ENCODE measurements at regions not wholly inside any gene's neighbourhood (a gene's known extent, or its start where the extent isn't known, plus 50 kb on each side); places are given as distances from the start of the nearest gene placed in this dataset.

DNA sequence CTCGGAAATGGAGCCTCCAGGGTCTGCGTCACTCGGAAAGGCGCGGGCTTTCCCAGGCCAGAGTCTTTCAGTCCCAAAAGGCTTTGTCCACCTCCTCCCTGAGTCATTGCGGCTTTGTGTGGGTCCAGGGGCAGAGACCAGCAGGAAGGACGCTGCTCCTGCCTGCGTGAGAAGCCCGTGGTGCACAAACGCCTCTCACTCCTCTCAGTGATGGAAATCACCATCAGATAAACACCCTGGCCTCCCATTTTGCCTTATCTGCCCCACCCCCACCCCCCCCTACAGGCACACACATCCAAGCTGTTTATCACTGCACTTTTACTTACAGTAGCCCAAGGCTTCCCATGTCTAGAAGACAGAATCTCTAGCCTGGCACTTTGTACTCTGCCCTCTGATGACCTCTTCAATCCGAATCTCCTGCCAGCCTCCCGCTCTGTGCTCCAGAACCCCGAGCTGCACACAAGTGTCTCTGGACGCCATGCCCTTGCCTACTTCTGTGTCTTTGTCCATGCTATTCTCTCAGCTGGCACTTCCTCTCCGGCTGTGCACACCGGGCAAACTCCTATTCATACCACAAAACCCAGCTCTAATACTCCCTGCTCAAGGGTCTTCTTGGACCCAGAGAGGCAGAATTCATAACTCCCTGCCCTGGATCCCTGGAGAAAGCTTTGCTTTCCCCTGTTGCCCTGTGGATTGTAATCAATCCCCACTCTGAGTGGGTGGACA, 954.6 kb downstream of the TBC1D22A start:
- DNase-seq (ENCODE audit: low spot score): no peak

DNA sequence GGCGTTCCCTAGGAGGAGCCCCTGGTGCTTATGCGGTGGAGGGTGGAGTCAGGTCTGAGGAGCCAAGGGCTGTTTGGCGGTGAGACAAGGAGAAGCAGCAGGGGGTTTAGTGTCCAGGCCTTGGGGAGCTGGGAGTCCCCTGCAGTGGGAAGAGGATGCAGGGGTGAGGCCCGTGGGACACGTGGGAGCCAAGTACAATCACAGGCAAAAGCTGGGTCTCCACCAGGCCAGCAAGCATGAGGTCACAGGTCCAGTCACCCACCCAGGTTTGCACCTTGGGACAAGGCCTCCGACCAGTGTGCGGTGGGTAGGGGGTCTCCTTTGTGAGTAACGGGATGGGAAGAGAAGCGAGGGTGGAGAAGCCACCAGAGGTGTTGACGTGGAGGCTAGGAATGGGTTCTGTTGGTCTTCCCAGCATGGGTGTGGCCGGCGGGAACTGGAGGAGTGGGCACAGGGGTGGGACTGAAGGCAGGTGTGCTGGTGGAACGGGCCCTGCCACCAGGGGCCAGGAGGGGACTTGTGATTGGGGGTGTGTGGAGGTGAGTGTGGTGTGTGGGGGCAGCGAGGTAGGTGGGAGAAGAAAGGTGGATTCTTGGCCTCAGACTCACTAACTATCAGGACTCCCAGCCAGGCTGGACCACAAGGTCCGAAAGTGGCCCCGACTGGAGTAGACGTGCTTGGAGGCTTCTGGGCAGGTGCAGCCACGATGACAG, 953.6 kb downstream of the TBC1D22A start:
- DNase-seq (ENCODE audit: low spot score): no peak

DNA sequence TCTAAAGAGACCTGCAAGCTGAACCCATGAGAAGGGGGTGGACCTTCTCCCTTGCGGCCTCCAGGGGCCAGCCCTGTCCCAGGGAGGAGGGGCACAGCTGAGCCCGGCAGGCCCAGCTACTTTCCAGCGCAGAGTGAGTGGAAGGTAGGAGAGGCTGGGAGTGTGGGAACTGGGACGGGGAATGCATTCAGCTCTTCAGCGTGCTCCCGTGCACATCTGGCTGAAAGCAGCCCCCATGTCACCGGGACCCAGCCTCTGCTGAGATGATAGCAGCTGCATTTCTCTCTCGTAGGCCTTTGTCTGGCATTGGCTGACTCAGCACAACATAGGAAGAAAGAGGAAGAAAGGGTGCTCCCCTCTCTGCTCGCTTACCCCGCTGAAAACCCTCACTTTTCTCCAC, 951.5 kb downstream of the TBC1D22A start:
- DNase-seq (ENCODE audit: low spot score): no peak

DNA sequence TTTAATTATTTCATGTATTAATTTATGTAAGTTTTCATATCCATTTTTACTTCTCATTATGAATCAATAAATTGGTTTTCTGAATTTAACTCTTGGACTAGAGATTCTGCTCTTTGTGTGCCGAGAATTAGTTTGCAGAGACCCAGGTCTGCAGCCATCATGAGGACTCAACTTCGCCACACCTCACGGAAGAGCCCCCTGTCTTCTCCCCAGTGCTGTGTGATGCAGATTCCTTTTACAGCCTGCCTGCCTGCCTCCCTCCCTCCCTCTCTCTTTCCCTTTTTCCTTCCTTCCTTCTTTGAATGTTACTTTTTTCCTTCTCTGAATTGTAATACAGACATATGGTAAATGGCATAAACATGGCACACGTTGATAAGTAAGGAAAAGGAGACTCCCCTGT, 947.7 kb downstream of the TBC1D22A start:
- no peak for DNase-seq (ENCODE audit: low spot score)

DNA sequence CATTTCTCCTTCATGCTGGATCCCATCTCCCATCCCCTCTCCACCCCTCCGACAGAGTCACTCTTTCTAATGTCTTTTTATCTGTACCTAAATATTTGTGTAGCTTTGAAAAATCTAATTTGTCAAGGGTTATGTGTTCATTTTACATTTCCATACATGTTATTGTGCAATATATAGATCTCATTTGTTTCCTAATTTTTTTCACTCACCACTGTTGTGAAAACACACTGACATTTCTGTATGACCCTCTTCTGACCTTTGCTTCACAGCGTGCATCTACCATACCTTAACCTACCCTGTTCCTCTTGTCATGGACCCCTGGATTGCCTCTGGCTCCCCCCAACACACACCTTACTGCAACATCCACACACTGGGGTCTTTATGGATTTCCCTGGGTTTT, 942.9 kb downstream of the TBC1D22A start:
- no peak for DNase-seq (ENCODE audit: low spot score)

DNA sequence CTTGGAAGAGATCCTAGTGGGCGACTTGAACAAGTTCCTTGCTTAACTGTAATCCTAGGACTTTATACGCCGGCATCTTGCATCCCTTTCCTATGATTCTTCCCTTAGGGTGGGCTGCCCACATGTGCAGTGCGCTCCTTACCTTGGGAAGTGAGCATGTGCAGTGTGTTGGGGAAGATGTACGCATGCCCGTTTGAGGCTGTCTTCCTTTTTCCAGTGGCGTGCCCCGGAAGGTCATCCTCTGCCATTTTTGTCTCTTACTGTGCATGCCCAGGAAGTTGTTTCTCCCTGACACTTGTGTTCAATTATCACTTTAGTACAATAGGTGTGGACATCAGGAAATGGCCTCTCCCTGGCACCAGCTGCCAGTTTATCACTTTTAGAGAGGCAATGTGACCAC, 936.5 kb downstream of the TBC1D22A start:
- no peak for DNase-seq (ENCODE audit: low spot score)

DNA sequence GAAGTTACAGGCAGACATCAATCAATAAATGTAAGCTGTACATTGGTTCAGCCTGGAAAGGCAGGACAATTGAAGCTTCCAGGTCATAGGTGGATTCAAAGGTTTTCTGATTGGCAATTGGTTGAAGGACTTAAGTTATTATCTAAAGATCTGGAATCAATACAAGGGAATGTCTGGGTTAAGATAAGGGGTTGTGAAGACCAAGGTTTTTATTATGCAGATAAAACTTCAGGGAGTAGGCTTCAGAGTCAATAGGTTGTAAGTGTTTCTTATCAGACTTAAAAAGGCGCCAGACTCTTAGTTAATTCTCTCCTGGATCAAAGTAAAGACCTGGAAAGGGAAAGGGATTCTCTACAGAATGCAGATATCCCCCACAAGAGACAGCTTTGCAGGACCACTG, 935.4 kb downstream of the TBC1D22A start:
- no peak for DNase-seq (ENCODE audit: low spot score)

DNA sequence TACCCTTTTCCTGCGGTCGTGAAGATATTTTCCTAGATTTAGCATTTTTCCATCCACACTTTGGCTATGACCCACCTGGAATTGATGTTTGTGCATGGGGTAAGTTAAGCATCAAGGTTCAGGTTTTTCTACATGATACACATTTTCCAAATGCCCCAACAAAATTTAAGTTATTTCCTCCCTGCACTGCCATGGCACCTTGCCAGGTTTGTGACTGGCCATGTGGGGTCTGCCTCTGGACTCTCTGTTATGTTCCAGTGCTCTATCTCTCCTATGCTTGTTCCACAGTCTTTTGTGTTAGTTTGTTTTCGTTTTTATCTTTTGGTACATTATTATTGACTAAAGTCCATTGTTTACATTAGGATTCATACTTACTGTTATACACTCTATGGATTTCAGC, 934.3 kb downstream of the TBC1D22A start:
- DNase-seq (ENCODE audit: low spot score): no peak

DNA sequence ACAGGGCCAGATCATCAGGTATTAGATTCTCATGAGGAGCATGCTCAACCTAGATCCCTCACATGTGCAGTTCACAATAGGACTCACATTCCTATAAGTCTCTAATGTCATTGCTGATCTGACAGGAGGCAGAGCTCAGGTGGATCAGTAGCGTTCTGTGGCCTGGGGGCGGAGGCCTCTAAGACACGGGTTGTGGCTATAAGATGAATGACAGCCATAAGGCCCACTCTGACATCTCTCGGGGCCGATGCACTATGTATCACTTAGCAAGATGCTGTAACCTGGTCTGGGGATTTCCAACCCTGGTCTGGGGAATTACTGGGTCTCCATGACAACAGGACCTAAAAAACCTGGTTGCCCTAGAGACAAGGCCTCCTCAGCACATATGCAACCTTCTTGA, 932.7 kb downstream of the TBC1D22A start:
- DNase-seq (ENCODE audit: low spot score): no peak

DNA sequence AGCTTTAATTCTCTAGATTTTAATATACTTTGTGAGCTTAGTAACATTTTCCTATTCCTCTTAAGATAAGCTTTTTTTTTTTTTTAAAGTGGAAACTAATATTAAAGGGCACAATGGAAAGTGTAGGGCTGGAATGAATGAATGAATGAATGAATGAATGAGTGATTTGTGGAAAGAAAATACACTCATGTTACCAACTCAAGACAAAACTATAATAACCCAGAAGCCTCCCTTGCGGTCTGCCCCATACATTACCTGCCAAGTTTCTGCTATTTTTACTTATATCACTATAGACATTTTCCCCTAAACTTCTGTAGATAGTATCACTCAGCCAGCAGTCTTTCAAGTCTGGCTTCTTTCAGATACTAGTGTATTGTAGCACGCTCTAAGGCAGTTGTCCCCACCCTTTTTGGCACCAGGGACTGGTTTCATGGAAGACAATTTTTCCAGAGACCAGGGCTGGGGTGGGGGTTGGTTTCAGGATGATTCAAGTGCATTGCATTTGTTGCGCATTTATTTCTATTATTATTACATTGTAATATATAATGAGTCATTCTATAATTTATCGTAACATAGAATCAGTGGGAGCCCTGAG, 932.2 kb downstream of the TBC1D22A start:
- DNase-seq (ENCODE audit: low spot score): no peak

DNA sequence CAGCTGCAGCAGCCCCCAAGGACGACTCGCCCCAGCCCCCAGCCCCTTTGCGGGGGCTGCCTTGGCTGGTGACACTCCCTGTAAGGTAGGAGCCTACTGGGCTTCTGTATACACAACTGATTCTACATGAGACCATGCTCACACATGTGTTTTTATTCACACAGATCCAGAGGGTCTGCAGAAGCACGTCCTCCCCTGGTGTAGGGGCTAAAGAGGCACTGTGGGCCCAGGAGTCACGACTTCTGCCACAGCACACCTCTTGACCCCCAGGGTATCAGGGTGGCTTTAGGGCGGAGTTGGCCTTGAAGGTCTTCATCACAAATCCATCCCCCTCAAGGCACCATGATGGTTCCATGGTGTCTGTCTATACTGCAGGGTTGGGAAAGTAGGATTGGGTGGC, 931.2 kb downstream of the TBC1D22A start:
- DNase-seq (ENCODE audit: low spot score): no peak

DNA sequence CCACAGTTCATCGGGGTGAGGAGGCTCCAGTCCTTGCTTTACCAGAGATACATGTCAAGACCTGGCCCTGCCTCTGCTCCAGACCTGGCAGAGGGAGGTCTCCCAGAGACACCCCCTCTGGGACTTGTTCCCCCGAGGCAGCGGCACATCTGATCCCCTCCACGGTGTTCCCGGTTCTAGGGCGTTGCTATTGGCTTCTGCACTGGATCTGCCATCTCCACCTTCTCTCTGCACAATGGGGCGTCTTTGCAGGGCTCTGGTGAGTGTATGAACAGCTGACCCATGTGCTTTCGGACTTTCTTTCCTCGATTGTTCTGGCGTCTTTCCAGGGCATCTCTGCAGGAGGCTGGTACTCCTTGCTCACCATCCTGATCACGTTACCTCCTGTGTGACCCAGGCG, 930.4 kb downstream of the TBC1D22A start:
- no peak for DNase-seq (ENCODE audit: low spot score)

DNA sequence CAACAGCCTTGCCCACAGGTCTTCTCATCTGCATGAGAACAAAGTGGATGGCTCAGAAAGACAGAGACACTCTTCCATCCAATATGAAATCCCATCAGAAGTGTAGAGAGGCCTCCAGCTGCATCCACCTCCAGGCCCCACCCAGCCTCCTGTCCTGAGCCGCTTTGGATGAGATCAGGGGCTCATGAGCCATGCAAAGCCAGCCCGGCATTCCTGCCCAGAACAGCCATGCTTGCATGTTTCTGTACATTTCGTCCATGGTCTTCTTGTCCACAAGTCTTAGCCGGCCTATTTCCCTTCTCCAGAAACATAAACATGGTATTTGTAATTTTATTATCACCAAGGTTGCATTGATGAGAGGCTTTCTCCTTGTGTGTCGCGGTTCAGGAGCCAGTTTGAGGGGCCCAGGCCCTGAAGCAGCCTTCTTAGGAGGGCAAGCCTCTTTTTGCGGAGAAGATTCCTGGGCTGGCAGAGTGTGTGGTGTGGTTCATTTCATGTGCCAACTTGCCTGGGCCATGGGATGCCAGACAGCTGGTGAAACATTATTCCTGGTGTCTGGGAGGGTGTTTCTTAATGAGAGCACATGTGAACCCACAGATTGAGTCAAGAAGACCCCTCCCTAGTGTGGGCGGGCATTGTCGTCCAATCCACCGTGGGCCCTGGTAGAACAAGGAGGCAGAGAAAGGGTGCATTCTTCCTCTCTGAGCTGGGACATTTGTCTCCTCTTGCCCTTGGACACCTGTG, 928.9 kb downstream of the TBC1D22A start:
- no peak for DNase-seq (ENCODE audit: low spot score)

DNA sequence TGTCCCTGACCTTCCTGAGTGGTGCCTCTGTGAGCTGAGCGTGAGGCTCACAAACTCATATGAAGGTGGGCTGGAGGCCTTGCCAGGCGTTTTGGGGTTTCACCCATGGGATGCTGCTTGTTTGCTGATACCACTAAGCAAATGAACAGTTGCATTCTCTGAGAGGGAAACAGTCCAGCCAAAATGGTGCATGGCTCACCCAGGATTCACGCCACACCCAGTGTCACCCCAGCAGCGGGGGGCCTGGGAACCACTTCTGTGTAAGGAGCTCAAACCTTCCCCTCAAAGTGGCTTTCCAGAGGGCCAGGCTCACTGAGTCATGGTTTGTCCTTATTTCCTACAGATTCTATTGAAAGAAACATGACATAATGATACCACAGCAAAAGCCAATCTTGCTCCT, 928.1 kb downstream of the TBC1D22A start:
- no peak for DNase-seq (ENCODE audit: low spot score)

DNA sequence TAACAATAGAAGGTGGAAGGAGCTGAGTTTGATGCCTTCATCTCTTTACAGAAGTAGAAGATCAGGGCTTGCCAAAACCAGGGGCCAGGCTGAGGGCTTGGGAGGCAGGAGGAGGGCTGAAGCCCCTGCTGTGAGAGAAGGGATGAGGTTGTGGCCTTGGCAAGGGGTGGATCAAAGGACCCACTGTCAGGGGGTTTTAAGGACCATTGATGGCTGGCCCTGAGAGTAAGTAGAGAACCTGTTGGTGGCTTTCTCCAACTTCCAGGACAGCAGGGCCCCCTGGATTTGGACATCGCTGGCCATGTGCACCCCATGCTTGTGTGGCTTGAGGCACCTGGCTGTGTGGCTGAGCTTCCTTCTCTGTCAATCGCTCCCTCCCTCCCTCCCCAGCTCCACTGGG, 927.7 kb downstream of the TBC1D22A start:
- DNase-seq (ENCODE audit: low spot score): no peak

DNA sequence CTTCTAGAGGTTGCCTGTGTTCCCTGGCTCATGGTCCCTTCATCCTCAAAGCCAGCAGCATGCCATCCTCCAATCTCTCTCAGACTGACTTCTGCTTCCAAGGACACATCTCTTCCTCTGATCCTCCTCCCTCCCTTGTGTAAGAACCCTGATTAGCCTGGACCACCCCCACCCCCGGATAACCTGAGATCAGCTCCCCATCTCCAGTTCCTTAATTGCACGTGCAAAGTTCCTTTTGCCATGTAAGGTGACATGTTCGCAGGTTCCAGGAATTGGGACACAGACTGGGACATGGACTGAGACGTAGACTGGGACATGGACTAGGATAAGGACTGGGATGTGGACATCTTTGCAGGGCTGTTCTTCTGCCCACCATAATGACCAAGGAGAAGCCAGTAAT, 925.3 kb downstream of the TBC1D22A start:
- DNase-seq (ENCODE audit: low spot score): no peak

DNA sequence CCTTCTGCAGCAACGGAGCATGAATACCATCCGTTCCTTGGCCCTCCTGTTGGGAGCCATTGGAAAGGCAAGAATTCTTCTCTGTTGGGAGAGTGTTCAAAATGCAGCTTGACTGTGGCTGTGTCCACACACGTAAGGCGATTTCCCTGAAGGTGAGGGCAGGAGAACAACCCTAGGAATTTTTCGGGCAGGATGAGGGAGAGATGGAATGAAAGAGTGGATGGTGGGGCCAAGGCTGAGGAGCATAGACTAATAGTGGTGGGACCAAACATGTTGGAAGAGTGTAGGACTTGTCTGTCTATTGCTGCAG, 924.9 kb downstream of the TBC1D22A start:
- no peak for DNase-seq (ENCODE audit: low spot score)

DNA sequence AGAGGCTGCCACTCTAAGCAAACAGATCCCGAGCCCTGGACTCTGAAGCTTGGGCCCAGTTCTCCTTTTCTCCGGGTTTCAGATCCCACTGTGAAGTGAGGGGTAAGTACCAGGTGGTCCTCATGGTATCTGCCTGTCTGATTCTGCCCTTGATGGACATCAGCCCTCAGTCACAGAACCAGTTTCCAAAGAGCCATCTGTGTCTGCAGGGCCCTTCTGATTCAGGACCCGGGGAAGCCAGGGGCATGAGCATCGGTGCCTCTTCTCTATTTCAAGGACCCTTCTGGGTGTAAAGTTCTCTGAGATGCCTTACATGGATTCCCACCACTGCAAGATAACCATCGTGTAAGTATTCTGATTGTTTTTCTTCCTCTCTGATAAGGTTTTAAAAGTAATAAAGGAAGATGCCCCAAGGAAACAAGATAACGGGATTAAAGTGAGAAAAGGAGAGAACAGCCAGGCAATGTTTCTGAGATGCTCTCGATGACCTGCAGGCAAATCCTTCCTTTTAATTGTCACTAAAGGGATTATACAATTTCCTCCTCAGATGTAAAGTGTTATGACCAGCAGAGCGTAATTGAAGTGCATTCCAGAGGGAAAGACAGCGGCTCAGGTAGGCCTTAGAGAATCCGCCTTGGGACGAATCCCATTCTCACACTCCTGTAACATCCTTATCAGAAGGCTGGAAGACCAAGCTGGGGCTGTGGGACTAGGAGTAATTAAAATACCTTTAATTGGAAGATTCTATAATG, 924.3 kb downstream of the TBC1D22A start:
- DNase-seq (ENCODE audit: low spot score): no peak

DNA sequence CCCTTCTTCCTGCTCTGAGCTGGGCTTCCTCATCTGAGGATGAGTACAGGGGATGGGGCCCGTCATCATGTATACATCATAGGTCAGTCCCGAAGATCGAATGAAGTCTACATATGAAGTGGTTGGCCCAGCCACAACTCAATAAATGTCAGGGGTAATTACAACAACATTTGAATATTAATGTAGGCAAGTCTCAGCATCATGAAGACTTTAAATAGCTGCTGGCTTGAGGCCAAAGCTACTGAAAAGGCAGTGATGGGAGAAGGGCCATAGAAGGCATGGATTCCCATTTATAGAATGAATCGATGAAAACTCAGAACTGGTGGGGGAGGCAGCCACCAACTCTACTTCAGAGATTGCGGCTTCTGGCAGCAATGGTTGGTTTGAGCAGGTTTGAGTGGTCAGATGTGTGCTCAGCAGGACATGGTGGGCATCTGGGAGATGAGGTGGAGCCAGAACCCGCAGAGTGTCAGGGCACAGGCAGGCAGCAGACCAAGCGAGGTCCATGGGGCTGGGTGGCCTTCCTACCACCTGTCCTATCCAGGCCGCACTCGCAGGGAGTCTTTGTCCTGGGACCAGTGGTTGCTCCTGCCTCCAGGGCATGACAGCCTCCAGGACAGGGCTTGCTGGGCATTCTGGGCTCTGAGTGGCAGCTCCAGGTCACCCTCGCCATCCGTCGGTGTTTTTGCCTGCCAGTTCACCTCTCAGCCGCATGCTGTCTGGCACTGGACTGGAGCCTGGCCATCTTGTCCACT, 919.1 kb downstream of the TBC1D22A start:
- DNase-seq (ENCODE audit: low spot score): no peak

DNA sequence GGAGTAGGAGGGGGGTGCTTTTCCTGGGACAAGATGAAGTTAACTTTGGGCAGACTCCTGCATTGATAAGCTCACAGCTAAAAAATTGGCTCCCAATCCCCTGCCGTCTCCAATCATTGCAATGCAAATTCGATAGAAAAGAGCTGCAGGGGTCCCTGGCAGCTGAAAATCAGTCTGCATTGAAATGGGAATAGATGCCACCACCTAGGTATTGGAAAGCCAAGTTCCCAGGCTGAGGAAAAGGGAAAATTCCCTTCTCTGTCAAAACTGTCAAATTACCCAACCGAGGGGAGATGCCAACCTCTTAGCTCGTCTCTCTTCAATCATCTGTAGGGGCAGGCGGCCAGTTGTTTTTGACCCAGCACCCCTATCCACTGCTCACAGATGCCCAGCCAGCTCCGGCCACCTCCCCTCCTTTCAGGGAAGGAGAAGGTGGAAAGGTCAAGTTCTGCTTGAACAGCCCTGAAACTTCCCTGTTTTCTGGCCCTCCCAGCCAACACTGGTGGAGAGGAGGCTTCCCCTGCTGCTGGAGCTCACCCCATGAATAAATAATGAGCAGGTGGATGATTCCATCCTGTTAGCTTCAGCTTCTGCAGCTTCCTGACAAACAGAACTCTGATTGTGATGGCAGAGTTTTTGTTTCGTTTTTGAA, 916.3 kb downstream of the TBC1D22A start:
- DNase-seq (ENCODE audit: low spot score): no peak

DNA sequence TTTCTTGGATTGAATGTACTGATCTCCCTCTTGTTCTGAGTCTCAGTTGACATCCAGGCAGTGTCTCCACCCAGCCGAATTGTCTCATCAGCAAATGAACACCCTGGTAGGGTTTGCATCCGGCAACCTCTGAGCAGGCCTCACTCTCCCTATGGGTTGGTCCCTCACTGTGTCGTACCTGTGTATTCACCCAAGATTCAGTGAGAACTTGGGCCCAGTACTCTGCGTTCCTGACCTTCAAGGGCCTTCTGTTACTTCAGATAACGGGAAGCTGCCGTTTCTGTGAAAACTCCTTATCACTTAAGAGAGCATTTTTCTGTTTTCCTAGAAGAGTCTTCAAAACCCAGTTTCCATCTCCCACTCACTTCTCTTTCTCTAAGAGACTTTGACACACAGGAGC, 915.6 kb downstream of the TBC1D22A start:
- no peak for DNase-seq (ENCODE audit: low spot score)

Data from AG08395 (cell line).